ENCODE measurements at regions not wholly inside any gene's neighbourhood (a gene's known extent, or its start where the extent isn't known, plus 50 kb on each side); places are given as distances from the start of the nearest gene placed in this dataset.

- intact Hi-C loops (cut with micrococcal nuclease) = no loop called here
- CTCF ChIA-PET = no interaction called here
- Histone ChIP-seq H3K27me3 (replicated peaks in 1 of 4; ENCODE audit: control extremely low read depth in 1 of 4, control insufficient read depth in 3 of 4, insufficient read depth in 4 of 4, low read length in 3 of 4) (peaks cover 0 to 5% (median 0%) of the 10 kb centered on the region in 4 experiments), H4K20me1 (ENCODE audit: control insufficient read depth, insufficient read depth, low read length, poor library complexity, severe bottlenecking) (no peaks in the 10 kb centered on the region), H2AFZ (ENCODE audit: insufficient read depth, low read depth, low read length, poor library complexity, severe bottlenecking) (no peak overlapping the region), H3K36me3 (replicated peaks in 1 of 2; ENCODE audit: control extremely low read depth in 1 of 2, control insufficient read depth in 1 of 2, extremely low read depth in 1 of 2, insufficient read depth in 2 of 2, low read length in 1 of 2) (no peaks in the 10 kb centered on the region), H3K27ac (ENCODE audit: low read length in 2 of 2) (no peak overlapping the region), H3K9me3 (ENCODE audit: control extremely low read depth in 1 of 3, control insufficient read depth in 2 of 3, insufficient read depth in 1 of 3, low read length in 2 of 3) (no peaks in the 10 kb centered on the region), H3K79me2 (ENCODE audit: control insufficient read depth, insufficient read depth, low read length) (no peaks in the 10 kb centered on the region), H3K9ac (ENCODE audit: low read length) (no peak overlapping the region), H3K4me3 (ENCODE audit: control extremely low read depth in 1 of 5, extremely low read depth in 1 of 5, insufficient read depth in 1 of 5, low read depth in 2 of 5, low read length in 4 of 5) (no peak overlapping the region), H3K4me1 (ENCODE audit: control insufficient read depth in 2 of 2, insufficient read depth in 2 of 2, low read length in 2 of 2) (no peaks in the 10 kb centered on the region), H3K4me2 (replicated peaks; ENCODE audit: low read depth, low read length, poor library complexity, severe bottlenecking) (no peak overlapping the region)
- Mint-ChIP-seq H3K27ac (no peak overlapping the region), H3K9me3 (ENCODE audit: insufficient read depth) (no peaks in the 10 kb centered on the region), H3K27me3 (peaks cover 33% of the 10 kb centered on the region), H3K4me3 (no peak overlapping the region), H3K4me1 (no peaks in the 10 kb centered on the region)
- no peak for ATAC-seq (ENCODE audit: low read depth)
- DNase-seq = no peak
- 57% methylated on average over 1 of the region's 2 CpGs for WGBS (ENCODE audit: insufficient coverage)
- POLR2A ChIA-PET = no interaction called here
- TF ChIP-seq EZH2 (IDR thresholded peaks at IDR 0.05; ENCODE audit: borderline replicate concordance, insufficient read depth, low read depth, low read length, poor library complexity, severe bottlenecking) (no peak), CTCF (IDR thresholded peaks at IDR 0.05) (no peak)
Observed at GRCh38 chr2:18444806-18445205, 115.6 kb downstream of the RDH14 start.

- Histone ChIP-seq H2AFZ (ENCODE audit: insufficient read depth, low read depth, low read length, poor library complexity, severe bottlenecking) (no peak overlapping the region), H3K27ac (ENCODE audit: low read length in 2 of 2) (no peak overlapping the region), H3K9me3 (ENCODE audit: control extremely low read depth in 1 of 3, control insufficient read depth in 2 of 3, insufficient read depth in 1 of 3, low read length in 2 of 3) (peaks cover 0 to 2% (median 0%) of the 10 kb centered on the region in 3 donors), H3K4me1 (ENCODE audit: control insufficient read depth in 2 of 2, insufficient read depth in 2 of 2, low read length in 2 of 2) (no peaks in the 10 kb centered on the region), H3K4me3 (ENCODE audit: control extremely low read depth in 1 of 5, extremely low read depth in 1 of 5, insufficient read depth in 1 of 5, low read depth in 2 of 5, low read length in 4 of 5) (no peak overlapping the region), H3K9ac (ENCODE audit: low read length) (no peak overlapping the region), H3K36me3 (replicated peaks in 1 of 2; ENCODE audit: control extremely low read depth in 1 of 2, control insufficient read depth in 1 of 2, extremely low read depth in 1 of 2, insufficient read depth in 2 of 2, low read length in 1 of 2) (no peaks in the 10 kb centered on the region), H3K79me2 (ENCODE audit: control insufficient read depth, insufficient read depth, low read length) (no peaks in the 10 kb centered on the region), H4K20me1 (ENCODE audit: control insufficient read depth, insufficient read depth, low read length, poor library complexity, severe bottlenecking) (no peaks in the 10 kb centered on the region), H3K27me3 (replicated peaks in 1 of 4; ENCODE audit: control extremely low read depth in 1 of 4, control insufficient read depth in 3 of 4, insufficient read depth in 4 of 4, low read length in 3 of 4) (peaks cover 0 to 9% (median 0%) of the 10 kb centered on the region in 4 experiments), H3K4me2 (replicated peaks; ENCODE audit: low read depth, low read length, poor library complexity, severe bottlenecking) (no peak overlapping the region)
- ATAC-seq (ENCODE audit: low read depth) (no peak), DNase-seq (no peak)
- Mint-ChIP-seq H3K9me3 (ENCODE audit: insufficient read depth) (no peaks in the 10 kb centered on the region), H3K4me3 (no peak overlapping the region), H3K4me1 (no peaks in the 10 kb centered on the region), H3K27me3 (peaks cover 33% of the 10 kb centered on the region), H3K27ac (no peak overlapping the region)
- 81% methylated on average over 2 of the region's 3 CpGs for WGBS (ENCODE audit: insufficient coverage)
- CTCF ChIA-PET = interaction anchor here (0.7 kb wide), 1 partner anchor 10 kb away, joined by 3 read pairs; no protein-coding TSS in a partner anchor
- intact Hi-C loops (cut with micrococcal nuclease) = no loop called here
- TF ChIP-seq CTCF (IDR thresholded peaks at IDR 0.05) (no peak), EZH2 (IDR thresholded peaks at IDR 0.05; ENCODE audit: borderline replicate concordance, insufficient read depth, low read depth, low read length, poor library complexity, severe bottlenecking) (no peak)
- POLR2A ChIA-PET = no interaction called here
Observed at GRCh38 chr2:18441583-18441982, 118.9 kb downstream of the RDH14 start.

Data from B cell (primary cell).